ENCODE measurements at regions not wholly inside any gene's neighbourhood (a gene's known extent, or its start where the extent isn't known, plus 50 kb on each side); places are given as distances from the start of the nearest gene placed in this dataset.
A peak's percentile ranks its signal among the peaks of the same experiment; 100 is the strongest.

GRCh38 chr5:135129307-135129706 lies 95.3 kb upstream of the PITX1 start:
- Histone ChIP-seq H3K4me1 (peaks cover 4 to 47% (median 28%) of the 10 kb centered on the region in 4 donors), H3K9me3 (no peaks in the 10 kb centered on the region)
- DNase-seq: no peak

GRCh38 chr5:135128361-135128760 lies 94.3 kb upstream of the PITX1 start:
- Histone ChIP-seq H3K4me3 (no peak overlapping the region), H3K4me1 (peaks cover 3 to 40% (median 22%) of the 10 kb centered on the region in 4 donors), H3K9me3 (no peaks in the 10 kb centered on the region), H3K27me3 (no peaks in the 10 kb centered on the region), H3K36me3 (no peaks in the 10 kb centered on the region), H3K27ac (peak overlapping the region; percentile 26 to 57 (median 52))
- in situ Hi-C loops (cut with MboI; ENCODE audit: low pct_ligation_motif_present in 1 of 4, low pct_unique_long_range_greater_than_20kb in 1 of 4, low sequenced_read_pairs in 3 of 4) (no loop called here), intact Hi-C loops (cut with DNase I; ENCODE audit: low total_unique reads) (no loop called here)
- TF ChIP-seq EP300 (IDR thresholded peaks at IDR 0.05; ENCODE audit: low read depth): no peak
- no peak for TF ChIP-seq POLR2A (IDR thresholded peaks at IDR 0.05)
- no peak for TF ChIP-seq POLR2AphosphoS5 (IDR thresholded peaks at IDR 0.05)
- TF ChIP-seq CTCF (IDR thresholded peaks at IDR 0.05): no peak
- WGBS, 2 donors (ENCODE audit: low coverage in 1 of 2): 74 to 94% methylated on average over 2 to 3 of the region's 3 CpGs
- DNase-seq: no peak

More at GRCh38 chr5:135129307-135129706, 95.3 kb upstream of the PITX1 start:
- in situ Hi-C loops (cut with MboI; ENCODE audit: low pct_ligation_motif_present in 1 of 4, low pct_unique_long_range_greater_than_20kb in 1 of 4, low sequenced_read_pairs in 3 of 4): no loop called here
- no peak for TF ChIP-seq POLR2A (IDR thresholded peaks at IDR 0.05)
- no peak for TF ChIP-seq POLR2AphosphoS5 (IDR thresholded peaks at IDR 0.05)
- TF ChIP-seq CTCF (IDR thresholded peaks at IDR 0.05): no peak
- no peak for TF ChIP-seq EP300 (IDR thresholded peaks at IDR 0.05; ENCODE audit: low read depth)
- H3K4me3 ChIP-seq: no peak overlapping the region
- H3K36me3 ChIP-seq: no peaks in the 10 kb centered on the region
- WGBS, 2 donors (ENCODE audit: low coverage in 1 of 2): 34% methylated on average over 12 of the region's 12 CpGs; no CpG with 5 or more reads in 1 of the 2 donors
- H3K27me3 ChIP-seq: no peaks in the 10 kb centered on the region
- no peak overlapping the region for H3K27ac ChIP-seq
- intact Hi-C loops (cut with DNase I; ENCODE audit: low total_unique reads): no loop called here

GRCh38 chr5:135127439-135128240 lies 93.6 kb upstream of the PITX1 start:
- WGBS, 2 donors (ENCODE audit: low coverage in 1 of 2): 62% methylated on average over 11 of the region's 11 CpGs; no CpG with 5 or more reads in 1 of the 2 donors
- in situ Hi-C loops (cut with MboI; ENCODE audit: low pct_ligation_motif_present in 1 of 4, low pct_unique_long_range_greater_than_20kb in 1 of 4, low sequenced_read_pairs in 3 of 4): no loop called here

More at GRCh38 chr5:135127439-135128240, 93.6 kb upstream of the PITX1 start:
- Histone ChIP-seq H3K4me3 (no peak overlapping the region), H3K27me3 (no peaks in the 10 kb centered on the region), H3K4me1 (peaks cover 3 to 40% (median 19%) of the 10 kb centered on the region in 4 donors), H3K9me3 (no peaks in the 10 kb centered on the region), H3K36me3 (no peaks in the 10 kb centered on the region), H3K27ac (peak overlapping the region; percentile 26 to 68 (median 56))
- no peak for TF ChIP-seq POLR2A (IDR thresholded peaks at IDR 0.05)
- TF ChIP-seq EP300 (IDR thresholded peaks at IDR 0.05; ENCODE audit: low read depth): no peak
- no peak for TF ChIP-seq POLR2AphosphoS5 (IDR thresholded peaks at IDR 0.05)
- TF ChIP-seq CTCF (IDR thresholded peaks at IDR 0.05): no peak
- peak; percentile 59 for DNase-seq
- intact Hi-C loops (cut with DNase I; ENCODE audit: low total_unique reads): no loop called here
